ENCODE measurements at regions not wholly inside any gene's neighbourhood (a gene's known extent, or its start where the extent isn't known, plus 50 kb on each side); places are given as distances from the start of the nearest gene placed in this dataset.
A peak's percentile ranks its signal among the peaks of the same experiment; 100 is the strongest.

GRCh38 chr6:144576871-144577270 is 291.7 kb downstream of the UTRN start:
- peaks cover 15% of the 10 kb centered on the region for H3K4me1 Mint-ChIP-seq (ENCODE audit: unreplicated experiment)
- H3K27me3 Mint-ChIP-seq (ENCODE audit: unreplicated experiment) = no peaks in the 10 kb centered on the region
- TF ChIP-seq CTCF (IDR thresholded peaks at IDR 0.05) = no peak
- H3K9me3 Mint-ChIP-seq (ENCODE audit: unreplicated experiment) = no peaks in the 10 kb centered on the region
- no peak overlapping the region for H3K4me3 Mint-ChIP-seq (ENCODE audit: unreplicated experiment)
- no peak overlapping the region for H3K27ac Mint-ChIP-seq (ENCODE audit: unreplicated experiment)
- no peak for DNase-seq (ENCODE audit: extremely low spot score, unreplicated experiment)
- peaks cover 44% of the 10 kb centered on the region for H3K36me3 Mint-ChIP-seq (ENCODE audit: unreplicated experiment)

GRCh38 chr6:144578385-144579350 is 293.5 kb downstream of the UTRN start:
- no peak for TF ChIP-seq CTCF (IDR thresholded peaks at IDR 0.05)
- no peak overlapping the region for H3K27ac Mint-ChIP-seq (ENCODE audit: unreplicated experiment)
- H3K4me3 Mint-ChIP-seq (ENCODE audit: unreplicated experiment) = no peak overlapping the region
- H3K36me3 Mint-ChIP-seq (ENCODE audit: unreplicated experiment) = peaks cover 34% of the 10 kb centered on the region
- no peaks in the 10 kb centered on the region for H3K27me3 Mint-ChIP-seq (ENCODE audit: unreplicated experiment)
- peaks cover 32% of the 10 kb centered on the region for H3K4me1 Mint-ChIP-seq (ENCODE audit: unreplicated experiment)
- no peaks in the 10 kb centered on the region for H3K9me3 Mint-ChIP-seq (ENCODE audit: unreplicated experiment)
- DNase-seq (ENCODE audit: extremely low spot score, unreplicated experiment) = no peak

- no peak overlapping the region for H3K27ac Mint-ChIP-seq (ENCODE audit: unreplicated experiment)
- TF ChIP-seq CTCF (IDR thresholded peaks at IDR 0.05) = no peak
- peaks cover 30% of the 10 kb centered on the region for H3K36me3 Mint-ChIP-seq (ENCODE audit: unreplicated experiment)
- H3K27me3 Mint-ChIP-seq (ENCODE audit: unreplicated experiment) = no peaks in the 10 kb centered on the region
- no peak for DNase-seq (ENCODE audit: extremely low spot score, unreplicated experiment)
- H3K9me3 Mint-ChIP-seq (ENCODE audit: unreplicated experiment) = no peaks in the 10 kb centered on the region
- H3K4me3 Mint-ChIP-seq (ENCODE audit: unreplicated experiment) = no peak overlapping the region
- H3K4me1 Mint-ChIP-seq (ENCODE audit: unreplicated experiment) = peaks cover 22% of the 10 kb centered on the region
Observed at GRCh38 chr6:144580039-144580438, 294.9 kb downstream of the UTRN start.

GRCh38 chr6:144580771-144581170 is 295.6 kb downstream of the UTRN start:
- Mint-ChIP-seq H3K4me1 (ENCODE audit: unreplicated experiment) (peaks cover 23% of the 10 kb centered on the region), H3K27me3 (ENCODE audit: unreplicated experiment) (no peaks in the 10 kb centered on the region), H3K36me3 (ENCODE audit: unreplicated experiment) (peaks cover 30% of the 10 kb centered on the region), H3K9me3 (ENCODE audit: unreplicated experiment) (no peaks in the 10 kb centered on the region), H3K4me3 (ENCODE audit: unreplicated experiment) (no peak overlapping the region), H3K27ac (ENCODE audit: unreplicated experiment) (no peak overlapping the region)
- no peak for DNase-seq (ENCODE audit: extremely low spot score, unreplicated experiment)
- TF ChIP-seq CTCF (IDR thresholded peaks at IDR 0.05) = no peak

- H3K27ac Mint-ChIP-seq (ENCODE audit: unreplicated experiment) = peak overlapping the region; percentile 7
- H3K27me3 Mint-ChIP-seq (ENCODE audit: unreplicated experiment) = no peaks in the 10 kb centered on the region
- H3K36me3 Mint-ChIP-seq (ENCODE audit: unreplicated experiment) = peaks cover 28% of the 10 kb centered on the region
- H3K9me3 Mint-ChIP-seq (ENCODE audit: unreplicated experiment) = no peaks in the 10 kb centered on the region
- DNase-seq (ENCODE audit: extremely low spot score, unreplicated experiment) = no peak
- peak; percentile 62 for TF ChIP-seq CTCF (IDR thresholded peaks at IDR 0.05)
- peaks cover 35% of the 10 kb centered on the region for H3K4me1 Mint-ChIP-seq (ENCODE audit: unreplicated experiment)
- H3K4me3 Mint-ChIP-seq (ENCODE audit: unreplicated experiment) = no peak overlapping the region
Observed at GRCh38 chr6:144581812-144582537, 296.8 kb downstream of the UTRN start.

Data from osteocyte (in vitro differentiated cells).